ENCODE measurements at regions not wholly inside any gene's neighbourhood (a gene's known extent, or its start where the extent isn't known, plus 50 kb on each side); places are given as distances from the start of the nearest gene placed in this dataset.

- DNase-seq: no peak
These were observed 149.6 kb downstream of the ACKR3 start for GRCh38 chr2:236719192-236719635.

DNA sequence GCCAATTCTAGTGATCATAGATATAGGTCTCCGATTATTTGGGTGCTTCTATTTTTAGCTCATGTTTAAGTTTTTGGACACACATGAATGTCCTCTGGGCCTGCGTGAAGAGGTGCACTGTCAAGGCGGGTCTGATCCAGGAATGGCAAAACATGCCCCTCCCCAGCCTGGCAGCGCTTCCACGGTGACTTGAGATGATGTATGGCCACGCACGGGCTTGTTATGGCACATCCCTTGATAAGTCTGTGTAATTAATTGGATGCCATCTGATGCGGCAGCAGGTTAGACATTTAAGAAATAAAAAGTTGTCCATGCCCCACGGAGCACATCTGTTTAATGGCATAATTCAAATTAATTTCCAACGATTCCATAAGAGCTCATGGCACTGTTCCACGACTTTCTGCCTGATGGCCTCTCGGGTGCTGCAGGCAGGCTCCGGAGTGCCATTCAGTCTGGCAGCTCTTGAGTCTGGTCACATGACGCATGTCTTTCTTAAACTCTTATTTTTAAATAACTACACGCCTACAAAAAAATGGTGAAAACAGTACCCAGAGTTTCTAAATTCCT lies 151.4 kb downstream of the ACKR3 start:
- peak; percentile 68 for DNase-seq

GRCh38 chr2:236724200-236724599 lies 154.6 kb downstream of the ACKR3 start:
- no peak for DNase-seq

- DNase-seq: no peak
These were observed 157.3 kb downstream of the ACKR3 start for GRCh38 chr2:236726701-236727450.

DNA sequence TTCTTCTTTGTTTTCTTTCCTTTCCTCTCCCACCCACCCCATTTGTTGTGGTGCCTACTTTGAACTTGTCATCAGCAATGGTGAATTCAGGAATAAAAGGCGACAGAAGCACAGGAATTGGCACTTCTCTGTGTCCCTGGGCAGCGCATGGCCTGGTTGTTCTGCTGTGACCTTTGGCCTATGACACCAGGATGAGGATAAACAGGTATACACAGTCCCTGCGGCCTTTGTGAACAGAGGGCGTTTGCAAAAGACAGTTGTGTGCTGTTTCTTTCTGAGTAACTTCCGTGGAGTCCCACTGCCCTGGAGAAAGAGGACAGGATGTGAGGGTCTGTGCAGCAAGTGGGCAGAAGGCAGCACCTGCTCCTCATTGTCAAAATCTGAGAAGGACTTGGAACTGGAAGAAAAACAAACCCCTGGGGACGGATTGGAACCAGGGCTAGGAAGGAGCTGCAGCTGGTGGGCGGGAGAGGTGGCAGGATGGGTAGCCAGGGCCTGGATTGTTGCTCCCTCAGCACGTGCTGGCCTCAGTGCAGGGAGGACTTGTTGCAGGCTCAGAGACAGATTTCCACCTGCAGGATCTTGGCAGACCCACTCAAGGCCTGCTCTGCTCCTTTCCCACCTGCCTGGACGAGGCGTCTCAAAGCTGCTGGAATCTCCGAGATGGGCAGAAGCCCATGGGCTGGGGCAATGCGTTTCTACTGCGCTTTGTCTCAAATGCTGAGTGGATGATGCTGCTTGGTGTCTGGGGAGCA lies 159.5 kb downstream of the ACKR3 start:
- DNase-seq: no peak

DNA sequence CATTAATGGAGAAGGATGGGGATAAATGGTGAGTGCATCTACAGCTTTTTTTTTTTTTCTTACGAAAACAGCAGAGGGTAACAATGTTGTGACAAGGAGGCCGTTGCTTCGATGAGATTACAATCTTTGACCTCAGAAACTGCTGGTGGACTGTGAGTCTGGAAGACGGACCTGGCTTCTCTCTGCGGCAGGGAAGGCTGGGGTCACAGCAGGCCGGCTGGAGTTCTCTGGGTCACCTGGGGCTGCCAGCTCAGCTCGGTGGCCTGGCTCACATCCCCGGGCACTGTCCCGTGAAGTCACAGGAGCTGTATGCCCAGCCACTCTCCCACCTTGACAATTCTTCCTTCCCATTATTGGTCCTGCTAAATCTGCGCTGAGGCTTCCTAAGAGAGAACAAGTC lies 160.8 kb downstream of the ACKR3 start:
- DNase-seq: no peak

GRCh38 chr2:236731767-236732580 lies 162.3 kb downstream of the ACKR3 start:
- no peak for DNase-seq

DNA sequence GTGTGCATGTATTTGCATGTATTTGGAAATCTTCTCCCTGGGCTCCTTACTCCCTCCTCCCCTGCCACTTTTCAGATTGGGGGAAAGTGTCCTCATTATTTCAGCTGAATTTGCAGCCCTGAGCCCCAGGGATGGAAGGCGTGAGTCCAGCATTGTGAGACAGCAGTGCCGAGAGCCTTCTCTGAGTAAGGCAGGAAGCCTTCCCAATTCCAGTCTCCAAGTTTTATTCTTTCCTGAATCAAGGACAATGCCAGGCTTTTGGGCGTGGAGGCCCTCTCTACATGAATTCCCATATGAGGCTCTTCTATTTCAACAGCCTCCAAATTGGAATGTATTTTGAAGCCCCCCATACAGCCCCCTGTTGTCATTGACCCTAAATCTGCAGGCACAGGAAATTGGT lies 163.5 kb downstream of the ACKR3 start:
- no peak for DNase-seq

- DNase-seq: no peak
These were observed 166.2 kb downstream of the ACKR3 start for GRCh38 chr2:236735825-236736238.

DNA sequence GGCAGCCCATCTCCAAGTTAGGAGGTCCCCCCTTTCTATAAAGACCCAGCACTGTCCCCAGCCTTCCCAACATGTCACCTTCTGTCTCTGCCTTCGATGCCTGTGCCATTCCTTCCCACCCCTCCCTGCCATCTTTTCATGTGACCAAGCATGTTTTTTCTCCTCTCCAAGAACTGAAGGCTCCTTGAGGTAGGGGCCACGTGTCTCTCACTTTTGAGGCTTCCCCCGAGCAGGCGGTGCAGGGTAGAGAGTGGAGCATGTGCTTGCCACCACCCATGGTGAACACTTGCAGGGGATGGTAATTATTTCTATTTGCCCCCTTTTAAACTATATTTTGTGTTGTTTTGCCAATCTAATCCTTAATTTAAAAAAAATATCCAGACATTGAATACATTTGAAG lies 168.4 kb downstream of the ACKR3 start:
- DNase-seq: no peak

GRCh38 chr2:236738896-236739295 lies 169.3 kb downstream of the ACKR3 start:
- DNase-seq: no peak

GRCh38 chr2:236739663-236740062 lies 170.0 kb downstream of the ACKR3 start:
- no peak for DNase-seq

DNA sequence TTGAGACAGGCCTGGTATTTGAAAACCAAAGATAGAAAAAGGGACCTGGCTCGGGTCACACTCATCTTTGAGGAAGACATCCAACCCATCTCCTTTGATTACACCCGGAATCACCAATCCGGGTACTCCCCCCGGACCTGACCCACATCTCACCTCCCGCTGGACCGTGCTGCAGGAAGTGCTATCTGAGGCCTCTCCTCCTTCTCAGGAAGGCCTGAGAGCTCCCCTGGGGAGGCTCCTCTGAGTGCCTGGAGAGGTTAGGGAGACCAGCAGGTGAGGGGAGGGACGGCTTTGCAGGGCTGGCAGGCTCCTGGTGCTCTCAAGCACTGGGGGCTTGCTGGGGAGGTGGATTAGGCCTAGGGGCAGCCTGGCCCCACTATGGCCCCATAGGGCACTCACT lies 170.9 kb downstream of the ACKR3 start:
- DNase-seq: no peak

GRCh38 chr2:236743039-236743920 lies 173.7 kb downstream of the ACKR3 start:
- DNase-seq: no peak

GRCh38 chr2:236743921-236744280 lies 174.3 kb downstream of the ACKR3 start:
- DNase-seq: no peak

- DNase-seq: no peak
These were observed 174.7 kb downstream of the ACKR3 start for GRCh38 chr2:236744281-236744705.

- no peak for DNase-seq
These were observed 175.1 kb downstream of the ACKR3 start for GRCh38 chr2:236744716-236745115.

- DNase-seq: no peak
These were observed 176.0 kb downstream of the ACKR3 start for GRCh38 chr2:236745420-236746210.

DNA sequence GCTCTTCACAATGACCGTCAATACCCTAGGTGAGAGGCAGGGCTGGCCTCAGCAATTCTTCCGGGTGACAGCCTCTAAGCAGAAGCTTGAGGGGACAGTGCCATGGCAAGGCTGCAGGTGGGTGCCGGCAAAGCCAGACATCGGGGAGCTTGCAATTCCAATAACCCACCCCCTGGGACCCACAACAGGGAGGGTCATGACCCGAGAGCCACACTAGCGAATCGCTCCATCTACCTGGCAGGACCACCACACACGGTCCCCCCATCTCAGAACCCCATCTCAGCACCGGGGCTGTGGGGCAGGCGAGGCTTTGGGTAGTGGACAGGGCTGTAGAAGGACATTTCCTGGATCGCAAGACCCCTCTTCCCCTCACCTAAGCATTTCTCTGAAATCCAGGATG lies 177.2 kb downstream of the ACKR3 start:
- DNase-seq: no peak

DNA sequence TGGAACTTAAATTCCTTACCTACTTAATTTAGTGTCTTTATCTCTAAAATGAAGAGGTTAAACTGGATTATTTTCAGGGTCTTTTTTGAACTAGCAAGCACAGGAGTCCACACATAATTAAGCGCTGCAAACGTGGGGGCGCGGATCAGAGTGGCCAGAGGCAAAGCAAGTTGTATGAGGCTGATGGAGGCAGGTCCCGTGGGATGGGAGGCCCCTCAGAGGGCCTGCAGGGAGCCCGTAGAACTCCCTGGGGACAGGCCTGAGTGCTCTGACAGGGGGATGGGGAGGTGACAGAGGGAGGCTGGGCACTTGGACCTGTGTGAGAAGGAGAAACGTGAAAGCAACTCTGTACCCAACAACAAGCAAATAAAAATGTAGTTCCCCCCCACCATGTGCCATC lies 177.8 kb downstream of the ACKR3 start:
- DNase-seq: no peak

DNA sequence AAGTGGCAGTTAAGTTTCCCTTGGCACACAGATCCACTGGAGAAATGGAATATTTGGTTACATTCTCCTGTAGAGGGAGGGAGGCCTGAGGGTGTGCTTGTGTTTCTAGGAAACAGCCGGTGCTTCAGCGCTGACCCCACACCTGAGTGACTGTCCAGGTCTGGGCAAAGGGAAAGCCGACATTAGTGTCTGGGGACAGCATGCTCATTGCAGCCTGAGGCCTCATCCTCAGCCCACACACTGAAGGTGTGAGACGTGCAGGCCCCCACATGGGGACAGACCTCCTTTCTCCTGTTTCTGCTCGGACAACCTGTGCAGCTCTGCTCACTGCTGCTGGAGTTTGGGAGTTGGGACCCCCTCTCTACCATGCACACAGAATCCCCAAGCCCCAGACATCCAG lies 178.3 kb downstream of the ACKR3 start:
- no peak for DNase-seq
